NCI-H524 (cell line): ENCODE measurements at regions not wholly inside any gene's neighbourhood (a gene's known extent, or its start where the extent isn't known, plus 50 kb on each side); places are given as distances from the start of the nearest gene placed in this dataset.

ENCODE experiments used
- DNase-seq, 2 experiments: peaks; one replicate each; lab custom pipeline; 2025; lab: John Stamatoyannopoulos, UW

- no peak for DNase-seq
Observed at GRCh38 chr12:4049298-4050080, 176.3 kb upstream of the PARP11 start.

- DNase-seq: no peak
Observed at GRCh38 chr12:4047421-4047820, 174.2 kb upstream of the PARP11 start.

- DNase-seq: no peak
Observed at GRCh38 chr12:4046495-4046840, 173.3 kb upstream of the PARP11 start.

- DNase-seq: no peak
Observed at GRCh38 chr12:4045786-4046494, 172.7 kb upstream of the PARP11 start.

GRCh38 chr12:4044736-4045730 lies 171.8 kb upstream of the PARP11 start:
- no peak for DNase-seq

- no peak for DNase-seq
Observed at GRCh38 chr12:4044101-4044500, 170.9 kb upstream of the PARP11 start.

GRCh38 chr12:4041187-4041885 lies 168.1 kb upstream of the PARP11 start:
- DNase-seq: no peak

- DNase-seq: no peak
Observed at GRCh38 chr12:4039931-4040330, 166.7 kb upstream of the PARP11 start.

GRCh38 chr12:4037747-4038312 lies 164.6 kb upstream of the PARP11 start:
- peak; percentile 43 to 75 for DNase-seq

GRCh38 chr12:4036671-4037271 lies 163.6 kb upstream of the PARP11 start:
- no peak for DNase-seq

GRCh38 chr12:4034921-4035320 lies 161.7 kb upstream of the PARP11 start:
- peak in 1 of 2 experiments; percentile 9 for DNase-seq

- DNase-seq: no peak
Observed at GRCh38 chr12:4032924-4033615, 159.9 kb upstream of the PARP11 start.

GRCh38 chr12:4031703-4032291 lies 158.6 kb upstream of the PARP11 start:
- DNase-seq: no peak

- DNase-seq: peak; percentile 35 to 58
Observed at GRCh38 chr12:4030929-4031702, 157.9 kb upstream of the PARP11 start.

GRCh38 chr12:4027412-4027811 lies 154.2 kb upstream of the PARP11 start:
- DNase-seq: no peak

- DNase-seq: no peak
Observed at GRCh38 chr12:4026517-4026916, 153.3 kb upstream of the PARP11 start.

- DNase-seq: no peak
Observed at GRCh38 chr12:4026020-4026358, 152.8 kb upstream of the PARP11 start.

- DNase-seq: no peak
Observed at GRCh38 chr12:4025181-4026019, 152.2 kb upstream of the PARP11 start.
